DOHH2 (cell line): ENCODE measurements at regions not wholly inside any gene's neighbourhood (a gene's known extent, or its start where the extent isn't known, plus 50 kb on each side); places are given as distances from the start of the nearest gene placed in this dataset.

ENCODE experiments used
- H3F3A ChIP-seq: fragments of 200-600 bp; sonication (generic), shearing (Covaris generic); 2 replicates; pipeline ENCODE4 v1.6.0; 2016; ENCODE audit warnings: antibody characterized with exemption, mild to moderate bottlenecking; ENCODE audit not compliant: control insufficient read depth, insufficient read depth
- H3K27ac ChIP-seq: fragments of 200-600 bp; sonication (generic); 2 replicates; pipeline ENCODE4 v1.5.1; 2014; ENCODE audit warnings: low read depth, mild to moderate bottlenecking, low read length, moderate library complexity
- H3K27me3 ChIP-seq: fragments of 200-600 bp; sonication (generic); 2 replicates; pipeline ENCODE4 v1.6.1; 2014; ENCODE audit warnings: mild to moderate bottlenecking, low read length, mixed read lengths; ENCODE audit not compliant: control insufficient read depth
- H3K36me3 ChIP-seq: fragments of 200-600 bp; sonication (generic); 2 replicates; pipeline ENCODE4 v1.6.1; 2014; ENCODE audit warnings: mild to moderate bottlenecking, low read length, moderate library complexity, mixed read lengths; ENCODE audit not compliant: control insufficient read depth
- H3K4me1 ChIP-seq: fragments of 200-600 bp; sonication (generic); 2 replicates; pipeline ENCODE4 v1.6.1; 2014; ENCODE audit warnings: mild to moderate bottlenecking, low read length, mixed read lengths; ENCODE audit not compliant: control insufficient read depth
- H3K4me2 ChIP-seq: fragments of 200-600 bp; sonication (generic); 2 replicates; pipeline ENCODE4 v1.6.0; 2014; ENCODE audit warnings: mild to moderate bottlenecking, low read length, moderate library complexity
- H3K4me3 ChIP-seq: fragments of 200-600 bp; sonication (generic); 2 replicates; pipeline ENCODE4 v1.5.1; 2014; ENCODE audit warnings: mild to moderate bottlenecking, low read length, mixed read lengths
- H3K79me2 ChIP-seq: fragments of 200-600 bp; sonication (generic); 2 replicates; pipeline ENCODE4 v1.6.1; 2014; ENCODE audit warnings: mild to moderate bottlenecking, low read length, mixed read lengths; ENCODE audit not compliant: control insufficient read depth
- H3K9me2 ChIP-seq: fragments of 200-600 bp; sonication (generic); replicated peaks from 2 replicates; pipeline ENCODE4 v1.6.1; 2014; ENCODE audit warnings: mild to moderate bottlenecking, low read length, mixed read lengths; ENCODE audit not compliant: control insufficient read depth
- H3K9me3 ChIP-seq: fragments of 200-600 bp; sonication (generic); 2 replicates; pipeline ENCODE4 v1.6.1; 2014; ENCODE audit warnings: antibody characterized with exemption, low read length, mixed read lengths; ENCODE audit not compliant: control insufficient read depth, insufficient read depth
- H4K20me1 ChIP-seq: fragments of 200-600 bp; sonication (generic); 2 replicates; pipeline ENCODE4 v1.6.0; 2014; ENCODE audit warnings: low read depth, mild to moderate bottlenecking, antibody characterized with exemption, low read length, moderate library complexity; ENCODE audit not compliant: control insufficient read depth, insufficient read depth
- CTCF ChIP-seq: fragments of 200-600 bp; sonication (generic); IDR thresholded peaks from one replicate; pipeline ENCODE4 v1.5.1; 2014; ENCODE audit warnings: antibody characterized with exemption, mild to moderate bottlenecking, low read depth, low read length; ENCODE audit not compliant: poor library complexity, severe bottlenecking
- EZH2phosphoT487 ChIP-seq: fragments of 200-600 bp; sonication (generic); IDR thresholded peaks from 2 replicates; pipeline ENCODE4 v1.6.1; 2017; ENCODE audit warnings: borderline replicate concordance, mild to moderate bottlenecking, antibody characterized with exemption, low read length, moderate library complexity, mixed read lengths

GRCh38 chr3:101989578-101990200 lies 140.4 kb downstream of the NFKBIZ start:
- Histone ChIP-seq H3F3A (no peaks in the 10 kb centered on the region), H3K4me2 (peak overlapping the region; percentile 4), H3K27ac (no peak overlapping the region), H3K27me3 (no peaks in the 10 kb centered on the region), H3K4me1 (peaks cover 44% of the 10 kb centered on the region), H3K36me3 (no peaks in the 10 kb centered on the region), H4K20me1 (no peaks in the 10 kb centered on the region), H3K4me3 (no peak overlapping the region), H3K79me2 (no peaks in the 10 kb centered on the region), H3K9me3 (no peaks in the 10 kb centered on the region), H3K9me2 (no peaks in the 10 kb centered on the region)
- TF ChIP-seq CTCF (no peak), EZH2phosphoT487 (no peak)

GRCh38 chr3:101992863-101993262 lies 143.5 kb downstream of the NFKBIZ start:
- H3F3A ChIP-seq, result no peaks in the 10 kb centered on the region
- H3K27me3 ChIP-seq, result no peaks in the 10 kb centered on the region
- H3K4me2 ChIP-seq, result no peak overlapping the region

GRCh38 chr3:101994386-101994785 lies 145.1 kb downstream of the NFKBIZ start:
- Histone ChIP-seq H3K36me3 (no peaks in the 10 kb centered on the region), H3F3A (no peaks in the 10 kb centered on the region), H3K4me2 (no peak overlapping the region), H3K9me3 (no peaks in the 10 kb centered on the region), H4K20me1 (no peaks in the 10 kb centered on the region), H3K27ac (no peak overlapping the region), H3K27me3 (no peaks in the 10 kb centered on the region), H3K4me1 (peaks cover 78% of the 10 kb centered on the region), H3K4me3 (no peak overlapping the region), H3K79me2 (no peaks in the 10 kb centered on the region), H3K9me2 (no peaks in the 10 kb centered on the region)
- no peak for TF ChIP-seq CTCF
- TF ChIP-seq EZH2phosphoT487, result no peak

More at GRCh38 chr3:101992863-101993262, 143.5 kb downstream of the NFKBIZ start:
- no peak for TF ChIP-seq CTCF
- Histone ChIP-seq H3K79me2 (no peaks in the 10 kb centered on the region), H3K4me3 (no peak overlapping the region), H3K27ac (no peak overlapping the region), H3K36me3 (no peaks in the 10 kb centered on the region), H3K4me1 (peaks cover 76% of the 10 kb centered on the region), H3K9me3 (no peaks in the 10 kb centered on the region), H3K9me2 (no peaks in the 10 kb centered on the region), H4K20me1 (no peaks in the 10 kb centered on the region)
